Osteocyte (in vitro differentiated cells): ENCODE measurements at regions not wholly inside any gene's neighbourhood (a gene's known extent, or its start where the extent isn't known, plus 50 kb on each side); places are given as distances from the start of the nearest gene placed in this dataset.
A peak's percentile ranks its signal among the peaks of the same experiment; 100 is the strongest.

Source experiments
- DNase-seq: peaks from one replicate; pipeline ENCODE4 v3.0.0; 2021; ENCODE audit warnings: mixed read lengths; ENCODE audit not compliant: unreplicated experiment; ENCODE audit errors: extremely low spot score
- H3K27ac Mint-ChIP-seq: one replicate; pipeline ENCODE4 v1.8.0; 2021; ENCODE audit warnings: mild to moderate bottlenecking, mixed read lengths; ENCODE audit not compliant: unreplicated experiment
- H3K27me3 Mint-ChIP-seq: one replicate; pipeline ENCODE4 v1.8.0; 2021; ENCODE audit warnings: mixed read lengths; ENCODE audit not compliant: unreplicated experiment
- H3K36me3 Mint-ChIP-seq: one replicate; pipeline ENCODE4 v1.8.0; 2021; ENCODE audit warnings: mixed read lengths; ENCODE audit not compliant: unreplicated experiment
- H3K4me1 Mint-ChIP-seq: one replicate; pipeline ENCODE4 v1.8.0; 2021; ENCODE audit warnings: mixed read lengths; ENCODE audit not compliant: unreplicated experiment
- H3K4me3 Mint-ChIP-seq: one replicate; pipeline ENCODE4 v1.8.0; 2021; ENCODE audit warnings: mild to moderate bottlenecking, moderate library complexity, mixed read lengths; ENCODE audit not compliant: unreplicated experiment
- H3K9me3 Mint-ChIP-seq: one replicate; pipeline ENCODE4 v1.8.0; 2021; ENCODE audit warnings: mixed read lengths; ENCODE audit not compliant: unreplicated experiment
- CTCF ChIP-seq: fragments of 200-600 bp; sonication (generic); IDR thresholded peaks from 2 replicates; pipeline ENCODE4 v1.5.0; 2021; ENCODE audit warnings: antibody characterized with exemption, mild to moderate bottlenecking, moderate library complexity

- Mint-ChIP-seq H3K27ac (peak overlapping the region; percentile 96), H3K4me3 (peak overlapping the region; percentile 30), H3K27me3 (no peaks in the 10 kb centered on the region), H3K9me3 (no peaks in the 10 kb centered on the region), H3K36me3 (no peaks in the 10 kb centered on the region), H3K4me1 (peaks cover 86% of the 10 kb centered on the region)
- DNase-seq = no peak
- TF ChIP-seq CTCF = no peak
Observed at GRCh38 chr19:33879818-33880575, 83.3 kb downstream of the KCTD15 start.

- Mint-ChIP-seq H3K9me3 (no peaks in the 10 kb centered on the region), H3K36me3 (no peaks in the 10 kb centered on the region), H3K27ac (peak overlapping the region; percentile 95), H3K27me3 (no peaks in the 10 kb centered on the region), H3K4me3 (peak overlapping the region; percentile 40), H3K4me1 (peaks cover 56% of the 10 kb centered on the region)
- no peak for TF ChIP-seq CTCF
- no peak for DNase-seq
Observed at GRCh38 chr19:33883859-33884519, 87.3 kb downstream of the KCTD15 start.

DNA sequence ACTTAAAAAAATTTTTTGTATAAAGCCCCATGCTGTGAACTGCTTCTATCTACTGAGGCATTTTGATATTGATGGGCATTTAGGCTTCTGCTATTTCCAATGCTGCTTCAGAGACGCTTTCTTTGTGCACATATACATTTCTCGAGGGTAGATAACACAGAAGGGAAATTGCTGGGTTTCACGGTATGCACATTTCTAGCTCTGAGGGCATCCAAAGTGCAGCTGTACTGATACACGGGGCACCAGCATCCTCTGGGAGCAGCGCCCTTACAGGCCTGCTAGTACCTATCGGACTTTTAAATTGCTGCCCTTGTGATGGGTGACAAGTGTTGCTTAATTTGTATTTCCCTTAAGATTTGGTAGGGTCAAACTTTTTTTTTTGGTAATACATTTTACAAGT, 88.6 kb downstream of the KCTD15 start:
- Mint-ChIP-seq H3K27ac (no peak overlapping the region), H3K36me3 (no peaks in the 10 kb centered on the region), H3K4me1 (peaks cover 44% of the 10 kb centered on the region), H3K4me3 (no peak overlapping the region), H3K9me3 (no peaks in the 10 kb centered on the region), H3K27me3 (no peaks in the 10 kb centered on the region)
- DNase-seq = no peak
- TF ChIP-seq CTCF = no peak

- TF ChIP-seq CTCF = no peak
- Mint-ChIP-seq H3K27ac (no peak overlapping the region), H3K36me3 (no peaks in the 10 kb centered on the region), H3K4me3 (no peak overlapping the region), H3K4me1 (peaks cover 28% of the 10 kb centered on the region), H3K9me3 (no peaks in the 10 kb centered on the region), H3K27me3 (no peaks in the 10 kb centered on the region)
- DNase-seq = no peak
Observed at GRCh38 chr19:33887891-33888290, 91.2 kb downstream of the KCTD15 start.

DNA sequence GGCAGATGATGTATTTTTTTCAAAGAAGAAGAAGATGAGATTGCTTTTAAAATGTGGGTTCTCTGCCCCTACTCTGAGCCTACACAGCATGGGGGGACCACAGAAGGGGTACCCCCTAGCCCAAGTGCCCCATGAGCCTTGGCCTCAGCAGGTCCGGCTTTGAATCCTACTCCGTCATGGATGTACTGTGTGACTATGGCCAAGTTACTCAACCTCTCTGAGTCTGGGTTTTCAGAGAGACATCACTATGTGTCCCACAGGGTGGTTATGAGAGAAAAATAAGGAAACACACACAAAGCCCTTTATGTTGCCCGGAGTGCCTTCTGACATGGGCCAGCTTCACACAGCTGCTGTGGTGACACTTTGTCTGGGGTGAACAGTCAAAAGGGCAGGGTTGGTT, 92.0 kb downstream of the KCTD15 start:
- no peaks in the 10 kb centered on the region for H3K36me3 Mint-ChIP-seq
- H3K27ac Mint-ChIP-seq = no peak overlapping the region
- peaks cover 2% of the 10 kb centered on the region for H3K27me3 Mint-ChIP-seq
- no peak for TF ChIP-seq CTCF
- no peaks in the 10 kb centered on the region for H3K9me3 Mint-ChIP-seq
- peaks cover 20% of the 10 kb centered on the region for H3K4me1 Mint-ChIP-seq
- DNase-seq = no peak
- H3K4me3 Mint-ChIP-seq = no peak overlapping the region
